PC-9 (cell line): ENCODE measurements at regions not wholly inside any gene's neighbourhood (a gene's known extent, or its start where the extent isn't known, plus 50 kb on each side); places are given as distances from the start of the nearest gene placed in this dataset.

Source experiments
- BruUV-seq: library from RNA; stranded (reverse); fragments of 400-500 nt; replicated peaks from 2 replicates; lab custom pipeline; 2021; lab: Mats Ljungman, UMichigan
- CTCF ChIA-PET: fragments of 300-600 bp; sonication (Branson Sonifier 250); formaldehyde crosslinking; loops from one replicate; lab custom pipeline; 2022; ENCODE audit warnings: antibody characterized with exemption; lab: Charles Lee
- POLR2A ChIA-PET: fragments of 300-600 bp; sonication (Branson Sonifier 250); formaldehyde crosslinking; loops from one replicate; lab custom pipeline; 2022; ENCODE audit warnings: antibody characterized with exemption; ENCODE audit not compliant: unreplicated experiment; lab: Charles Lee
- DNase-seq, 2 experiments: peaks; one replicate each; pipeline versions ENCODE4 v3.0.0 to v3.0.0-alpha.2; 2015 to 2022; ENCODE audit warnings: mixed read lengths in 1 of 2
- H2AFZ ChIP-seq: fragments of 200-600 bp; sonication (generic); 2 replicates; pipeline ENCODE4 v1.8.1; 2017; ENCODE audit warnings: antibody characterized with exemption
- H3F3A ChIP-seq: fragments of 200-600 bp; sonication (generic); 2 replicates; pipeline ENCODE4 v1.8.1; 2017; ENCODE audit warnings: antibody characterized with exemption, mild to moderate bottlenecking, low read depth; ENCODE audit not compliant: insufficient read depth
- H3K27ac ChIP-seq: fragments of 200-600 bp; sonication (generic); 2 replicates; pipeline ENCODE4 v1.6.1; 2016; ENCODE audit warnings: mixed run types
- H3K27me3 ChIP-seq: fragments of 200-600 bp; sonication (generic); 2 replicates; pipeline ENCODE4 v1.6.1; 2016; ENCODE audit warnings: low read depth, mixed run types; ENCODE audit not compliant: insufficient read depth
- H3K36me3 ChIP-seq: fragments of 200-600 bp; sonication (generic); 2 replicates; pipeline ENCODE4 v1.6.1; 2016; ENCODE audit warnings: low read depth, mixed run types
- H3K4me1 ChIP-seq: fragments of 200-600 bp; sonication (generic); replicated peaks from 2 replicates; pipeline ENCODE4 v1.6.1; 2016; ENCODE audit warnings: mixed run types; ENCODE audit not compliant: insufficient read depth
- H3K4me2 ChIP-seq: fragments of 200-600 bp; sonication (generic); 2 replicates; pipeline ENCODE4 v1.6.1; 2017; ENCODE audit warnings: mixed run types
- H3K4me3 ChIP-seq: fragments of 200-600 bp; sonication (generic); 2 replicates; pipeline ENCODE4 v1.6.1; 2016; ENCODE audit warnings: mixed run types
- H3K79me2 ChIP-seq: fragments of 200-600 bp; sonication (generic); 2 replicates; pipeline ENCODE4 v1.6.1; 2017; ENCODE audit warnings: low read depth, mixed run types
- H3K9me2 ChIP-seq: fragments of 200-600 bp; sonication (generic); 2 replicates; pipeline ENCODE4 v1.8.1; 2017; ENCODE audit warnings: mild to moderate bottlenecking; ENCODE audit not compliant: insufficient read depth
- H3K9me3 ChIP-seq: fragments of 200-600 bp; sonication (generic); 2 replicates; pipeline ENCODE4 v1.8.1; 2016; ENCODE audit warnings: low read depth; ENCODE audit not compliant: insufficient read depth
- H4K20me1 ChIP-seq: fragments of 200-600 bp; sonication (generic); 2 replicates; pipeline ENCODE4 v1.8.1; 2017; ENCODE audit not compliant: insufficient read depth
- CTCF ChIP-seq: fragments of 200-600 bp; sonication (generic); conservative IDR thresholded peaks from 2 replicates; pipeline ENCODE4 v1.6.1; 2017; ENCODE audit warnings: mixed run types, antibody characterized with exemption, mild to moderate bottlenecking, moderate library complexity
- EZH2 ChIP-seq: fragments of 200-600 bp; sonication (generic); IDR thresholded peaks from 2 replicates; pipeline ENCODE4 v1.8.0; 2017; ENCODE audit warnings: antibody characterized with exemption, low read depth
- intact Hi-C: fragments of 100-400 bp; cut with micrococcal nuclease; formaldehyde crosslinking; loops from one replicate; pipeline ENCODE4 v1.10.0; 2022; ENCODE audit not compliant: unreplicated experiment

GRCh38 chr11:21865541-21865940 is 327.3 kb upstream of the ANO5 start:
- POLR2A ChIA-PET, result no interaction called here
- Histone ChIP-seq H3K4me1 (no peaks in the 10 kb centered on the region), H3K27me3 (no peaks in the 10 kb centered on the region), H3K27ac (no peak overlapping the region), H4K20me1 (no peaks in the 10 kb centered on the region), H3K9me3 (no peaks in the 10 kb centered on the region; the same call in 1 of the 2 replicates), H3K4me3 (no peak overlapping the region), H3K4me2 (no peak overlapping the region), H2AFZ (no peak overlapping the region), H3F3A (no peaks in the 10 kb centered on the region), H3K79me2 (no peaks in the 10 kb centered on the region), H3K36me3 (no peaks in the 10 kb centered on the region), H3K9me2 (no peaks in the 10 kb centered on the region)
- CTCF ChIA-PET, result no interaction called here
- no peak for TF ChIP-seq EZH2
- TF ChIP-seq CTCF, result no peak
- DNase-seq, result no peak
- intact Hi-C loops, result no loop called here
- BruUV-seq, result no TSS peak

GRCh38 chr11:21866781-21867180 is 326.1 kb upstream of the ANO5 start:
- H3K9me3 ChIP-seq, result no peaks in the 10 kb centered on the region; the same call in 1 of the 2 replicates
- ChIA-PET POLR2A (no interaction called here), CTCF (no interaction called here)
- DNase-seq, result no peak
- H3K27me3 ChIP-seq, result no peaks in the 10 kb centered on the region
- H3K4me3 ChIP-seq, result no peak overlapping the region
- no peak for TF ChIP-seq EZH2
- TF ChIP-seq CTCF, result no peak
- no peaks in the 10 kb centered on the region for H4K20me1 ChIP-seq
- no peaks in the 10 kb centered on the region for H3K79me2 ChIP-seq
- intact Hi-C loops, result no loop called here
- no peaks in the 10 kb centered on the region for H3F3A ChIP-seq
- no peaks in the 10 kb centered on the region for H3K4me1 ChIP-seq
- H3K36me3 ChIP-seq, result no peaks in the 10 kb centered on the region
- no peaks in the 10 kb centered on the region for H3K9me2 ChIP-seq
- BruUV-seq, result no TSS peak
- no peak overlapping the region for H2AFZ ChIP-seq
- H3K4me2 ChIP-seq, result no peak overlapping the region
- no peak overlapping the region for H3K27ac ChIP-seq

GRCh38 chr11:21877151-21877550 is 315.7 kb upstream of the ANO5 start:
- H3K27ac ChIP-seq, result no peak overlapping the region
- ChIA-PET CTCF (no interaction called here), POLR2A (interaction anchor here (0.5 kb wide), 1 partner anchor 23 kb away, joined by 4 read pairs; no protein-coding TSS in a partner anchor)
- DNase-seq, result no peak
- H3K4me1 ChIP-seq, result no peaks in the 10 kb centered on the region
- no peak overlapping the region for H2AFZ ChIP-seq
- intact Hi-C loops, result no loop called here
- H3K27me3 ChIP-seq, result no peaks in the 10 kb centered on the region
- no peaks in the 10 kb centered on the region for H3K79me2 ChIP-seq
- no peak for TF ChIP-seq EZH2
- no peak for TF ChIP-seq CTCF
- no peaks in the 10 kb centered on the region for H3F3A ChIP-seq
- no peak overlapping the region for H3K4me3 ChIP-seq
- H3K36me3 ChIP-seq, result no peaks in the 10 kb centered on the region
- BruUV-seq, result no TSS peak
- no peaks in the 10 kb centered on the region for H4K20me1 ChIP-seq
- no peak overlapping the region for H3K4me2 ChIP-seq
- no peaks in the 10 kb centered on the region for H3K9me2 ChIP-seq
- H3K9me3 ChIP-seq, result no peaks in the 10 kb centered on the region
